Activated B cell treated with CpG ODN at 0.5 μM for 24 hours (primary cell): ENCODE measurements at regions not wholly inside any gene's neighbourhood (a gene's known extent, or its start where the extent isn't known, plus 50 kb on each side); places are given as distances from the start of the nearest gene placed in this dataset.

ENCODE experiments used
- ATAC-seq: fragments of 200-7000 bp; cut with Tn5 transposase; one replicate; pipeline ENCODE4 v1.10.0; 2021; ENCODE audit warnings: low read depth, mild to moderate bottlenecking, moderate library complexity
- CTCF ChIA-PET: fragments of 350-600 bp; sonication (Branson Sonifier 250); formaldehyde crosslinking; loops from one replicate; lab custom pipeline; 2021; ENCODE audit warnings: antibody characterized with exemption; lab: Charles Lee
- POLR2A ChIA-PET: fragments of 350-600 bp; sonication (Branson Sonifier 250); formaldehyde crosslinking; loops from one replicate; lab custom pipeline; 2021; ENCODE audit warnings: antibody characterized with exemption; lab: Charles Lee
- DNase-seq: peaks from one replicate; pipeline ENCODE4 v3.0.0; 2022
- H3K27ac Mint-ChIP-seq: one replicate; pipeline ENCODE4 v1.8.0; 2020; ENCODE audit warnings: mixed read lengths
- H3K27me3 Mint-ChIP-seq: one replicate; pipeline ENCODE4 v1.8.0; 2021; ENCODE audit warnings: mixed read lengths
- H3K36me3 Mint-ChIP-seq: one replicate; pipeline ENCODE4 v1.8.0; 2021; ENCODE audit warnings: low read depth, mixed read lengths
- H3K4me1 Mint-ChIP-seq: one replicate; pipeline ENCODE4 v1.8.0; 2021; ENCODE audit warnings: mixed read lengths
- H3K4me3 Mint-ChIP-seq: one replicate; pipeline ENCODE4 v1.8.0; 2020; ENCODE audit warnings: mild to moderate bottlenecking, mixed read lengths
- H3K9me3 Mint-ChIP-seq: one replicate; pipeline ENCODE4 v1.8.0; 2020; ENCODE audit warnings: mixed read lengths
- CTCF ChIP-seq: fragments of 200-600 bp; IDR thresholded peaks from one replicate; pipeline ENCODE4 v1.8.0; 2022; ENCODE audit warnings: antibody characterized with exemption, mild to moderate bottlenecking
- intact Hi-C: fragments of 100-400 bp; cut with micrococcal nuclease; formaldehyde crosslinking; loops from one replicate; pipeline ENCODE4 v1.15.1; 2024

DNA sequence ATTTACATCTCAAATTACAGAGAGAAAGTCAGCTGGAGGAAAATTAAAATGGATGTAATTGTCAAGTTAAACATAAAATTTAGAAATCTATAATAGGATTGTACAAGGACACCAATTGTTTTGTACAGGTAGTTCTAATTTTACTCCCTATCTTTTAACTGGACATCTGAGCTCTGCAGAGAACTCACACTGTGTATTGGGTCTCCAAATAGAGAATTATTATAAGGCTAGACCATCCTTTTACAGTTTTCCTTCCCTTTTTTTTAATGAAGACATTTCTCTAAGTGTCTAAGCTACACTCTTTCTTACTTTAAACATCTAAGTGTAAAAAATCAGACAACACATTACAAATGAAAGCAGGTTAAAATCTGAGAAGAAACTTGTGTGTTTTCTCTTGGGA is 78.4 kb upstream of the GC start:
- H3K4me3 Mint-ChIP-seq = no peak overlapping the region
- no peak for TF ChIP-seq CTCF

DNA sequence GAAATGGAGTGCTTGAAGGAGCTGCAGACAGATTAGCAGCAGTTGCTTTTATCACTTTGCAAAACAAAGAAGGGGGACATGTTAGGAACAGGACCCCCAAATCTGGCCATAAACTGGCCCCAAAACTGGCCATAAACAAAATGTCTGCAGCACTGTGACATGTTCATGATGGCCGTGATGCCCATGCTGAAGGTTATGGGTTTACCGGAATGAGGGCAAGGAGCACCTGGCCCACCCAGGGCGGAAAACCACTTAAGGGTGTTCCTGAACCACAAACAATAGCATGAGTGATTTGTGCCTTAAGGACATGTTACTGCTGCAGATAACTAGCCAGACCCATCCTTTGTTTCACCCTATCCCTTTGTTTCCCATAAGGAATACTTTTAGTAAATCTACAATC is 79.6 kb upstream of the GC start:
- CTCF ChIA-PET = no interaction called here
- Mint-ChIP-seq H3K27me3 (no peaks in the 10 kb centered on the region), H3K36me3 (no peaks in the 10 kb centered on the region), H3K9me3 (peaks cover 12% of the 10 kb centered on the region), H3K4me3 (no peak overlapping the region), H3K27ac (no peak overlapping the region), H3K4me1 (no peaks in the 10 kb centered on the region)
- TF ChIP-seq CTCF = no peak
- DNase-seq (no peak), ATAC-seq (no peak)
- POLR2A ChIA-PET = no interaction called here
- intact Hi-C loops = no loop called here

More for the DNA sequence above, 78.4 kb upstream of the GC start:
- ATAC-seq (no peak), DNase-seq (no peak)
- H3K4me1 Mint-ChIP-seq = no peaks in the 10 kb centered on the region
- peaks cover 10% of the 10 kb centered on the region for H3K9me3 Mint-ChIP-seq
- no peaks in the 10 kb centered on the region for H3K36me3 Mint-ChIP-seq
- no peak overlapping the region for H3K27ac Mint-ChIP-seq
- intact Hi-C loops = no loop called here
- H3K27me3 Mint-ChIP-seq = no peaks in the 10 kb centered on the region
- POLR2A ChIA-PET = no interaction called here
- CTCF ChIA-PET = no interaction called here

DNA sequence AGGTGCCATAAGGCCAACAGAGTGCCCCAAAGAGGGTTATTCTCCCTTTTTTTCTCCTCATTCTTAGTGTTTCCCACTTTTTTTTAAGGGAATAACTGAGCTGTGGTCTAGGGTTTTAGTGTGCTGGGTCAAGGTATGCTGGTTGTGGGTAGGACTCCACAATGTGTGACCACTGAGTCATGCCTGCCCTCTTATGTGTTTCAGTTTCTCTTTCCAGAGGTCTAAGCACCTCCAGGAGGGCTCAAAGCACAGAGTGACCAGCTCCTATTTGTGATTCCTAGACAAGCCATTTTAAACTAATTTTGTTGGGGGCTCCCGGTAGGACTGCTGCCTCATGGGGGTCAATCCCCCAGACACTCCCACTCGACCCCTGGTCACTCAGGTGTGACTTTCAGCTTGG is 80.5 kb upstream of the GC start:
- ChIA-PET POLR2A (no interaction called here), CTCF (no interaction called here)
- ATAC-seq (no peak), DNase-seq (no peak)
- no peak for TF ChIP-seq CTCF
- intact Hi-C loops = no loop called here
- Mint-ChIP-seq H3K27ac (no peak overlapping the region), H3K4me3 (no peak overlapping the region), H3K9me3 (peaks cover 12% of the 10 kb centered on the region), H3K27me3 (no peaks in the 10 kb centered on the region), H3K36me3 (no peaks in the 10 kb centered on the region), H3K4me1 (no peaks in the 10 kb centered on the region)

- Mint-ChIP-seq H3K4me1 (no peaks in the 10 kb centered on the region), H3K36me3 (no peaks in the 10 kb centered on the region), H3K27ac (no peak overlapping the region), H3K4me3 (no peak overlapping the region), H3K27me3 (no peaks in the 10 kb centered on the region), H3K9me3 (peaks cover 9% of the 10 kb centered on the region)
- ChIA-PET CTCF (no interaction called here), POLR2A (no interaction called here)
- no peak for DNase-seq
- intact Hi-C loops = no loop called here
- ATAC-seq = no peak
- no peak for TF ChIP-seq CTCF
Measured at GRCh38 chr4:71866212-71866885, 82.5 kb upstream of the GC start.

- ATAC-seq = no peak
- ChIA-PET POLR2A (no interaction called here), CTCF (no interaction called here)
- DNase-seq = no peak
- Mint-ChIP-seq H3K27me3 (no peaks in the 10 kb centered on the region), H3K36me3 (no peaks in the 10 kb centered on the region), H3K9me3 (peaks cover 9% of the 10 kb centered on the region), H3K4me1 (no peaks in the 10 kb centered on the region), H3K4me3 (no peak overlapping the region), H3K27ac (no peak overlapping the region)
- TF ChIP-seq CTCF = no peak
- intact Hi-C loops = no loop called here
Measured at GRCh38 chr4:71867598-71867997, 83.7 kb upstream of the GC start.
